ENCODE measurements at regions not wholly inside any gene's neighbourhood (a gene's known extent, or its start where the extent isn't known, plus 50 kb on each side); places are given as distances from the start of the nearest gene placed in this dataset.

DNA sequence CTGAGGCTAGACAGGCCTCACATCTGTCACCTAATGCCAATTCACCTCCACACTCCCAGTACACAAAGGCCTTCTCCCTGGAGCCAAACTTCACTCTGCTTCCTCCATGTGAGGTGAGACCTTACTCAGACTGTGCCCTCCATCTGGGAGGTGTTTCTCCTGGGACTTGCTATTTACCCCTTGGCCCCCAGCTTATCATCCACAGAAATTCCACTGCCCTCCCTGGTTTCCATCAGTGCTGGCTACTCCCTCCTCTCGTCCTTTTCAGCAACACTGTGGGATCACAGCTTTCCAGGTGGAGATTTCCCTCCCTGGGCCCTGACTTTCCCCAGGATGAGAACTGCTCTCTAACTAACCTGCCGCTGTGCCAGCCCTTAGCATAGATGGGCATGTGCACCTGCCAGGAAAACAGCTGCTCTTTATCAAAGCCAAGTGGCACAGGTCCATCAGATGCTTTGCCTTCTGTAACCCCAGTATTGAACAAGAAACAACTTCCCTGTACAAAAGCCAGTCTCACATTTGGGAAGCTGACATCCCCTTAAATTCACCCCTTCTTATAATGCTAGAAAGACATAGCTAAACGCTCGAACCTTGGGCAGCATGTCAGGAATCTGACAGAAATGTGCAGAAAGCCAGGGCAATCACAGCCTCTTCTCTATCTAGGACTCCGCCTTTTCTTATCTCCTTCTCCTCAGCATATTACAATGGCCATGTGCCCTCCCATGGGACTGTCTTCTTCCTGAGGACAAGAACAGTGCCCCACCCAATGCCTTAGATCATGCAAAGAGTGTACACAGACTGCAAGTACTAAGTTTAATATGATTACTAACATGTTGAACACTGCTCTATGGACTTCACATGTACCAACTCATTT is 535.5 kb upstream of the ID2 start:
- no peak for TF ChIP-seq CTCF (IDR thresholded peaks at IDR 0.05)
- no peak for TF ChIP-seq EZH2 (IDR thresholded peaks at IDR 0.05)
